Stimulated activated CD4-positive, alpha-beta T cell treated with anti-CD3 and anti-CD28 coated beads, Interleukin-1b, Interleukin-23, amount 100 ng/mL, for 24 hours (primary cell): ENCODE measurements at regions not wholly inside any gene's neighbourhood (a gene's known extent, or its start where the extent isn't known, plus 50 kb on each side); places are given as distances from the start of the nearest gene placed in this dataset.

Experiments used
- DNase-seq, 4 experiments: peaks; one replicate each; pipeline ENCODE4 v3.0.0-alpha.2; 2020; ENCODE audit warnings: low read depth in 4 of 4, low spot score in 1 of 4

DNA sequence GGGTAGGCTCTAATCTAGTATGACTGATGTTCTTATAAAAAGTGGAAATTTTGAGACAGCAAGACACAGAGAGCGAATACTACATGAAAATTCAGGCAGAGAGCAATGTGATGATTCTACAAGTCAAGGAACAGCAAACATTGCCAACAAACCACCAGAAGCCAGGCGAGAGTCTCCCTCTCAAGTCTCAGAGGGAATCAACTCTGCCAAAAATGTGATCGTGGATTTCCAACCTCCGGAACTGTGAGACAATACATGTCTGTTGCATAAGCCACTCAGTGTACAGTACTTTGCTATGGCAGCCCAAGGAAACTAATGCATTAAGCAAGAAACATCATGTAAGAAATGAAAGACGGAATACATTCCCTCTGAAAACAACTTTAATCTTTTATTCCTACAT is 52.1 kb upstream of the CCNG1 start:
- no peak for DNase-seq

DNA sequence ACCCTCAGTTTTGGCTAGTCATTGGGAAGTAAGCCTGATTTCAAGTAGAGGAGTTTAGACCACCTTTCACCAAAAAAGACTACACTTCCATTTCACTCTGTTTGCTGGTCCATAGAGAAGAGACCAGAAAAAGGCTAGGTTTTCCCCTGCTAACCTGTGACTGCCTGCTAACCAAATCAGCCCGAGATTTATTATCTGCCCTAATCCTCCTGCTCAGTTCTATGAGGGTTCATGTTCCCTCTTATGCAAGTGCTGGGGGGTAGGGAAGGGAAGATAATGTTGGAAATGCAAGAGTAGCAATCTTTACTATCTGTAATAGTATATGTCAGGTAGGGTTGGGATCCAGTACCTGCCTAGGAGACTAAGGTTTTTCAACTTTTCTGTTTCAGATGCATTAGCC is 51.6 kb upstream of the CCNG1 start:
- DNase-seq: no peak

GRCh38 chr5:163386352-163386751 is 51.0 kb upstream of the CCNG1 start:
- no peak for DNase-seq

DNA sequence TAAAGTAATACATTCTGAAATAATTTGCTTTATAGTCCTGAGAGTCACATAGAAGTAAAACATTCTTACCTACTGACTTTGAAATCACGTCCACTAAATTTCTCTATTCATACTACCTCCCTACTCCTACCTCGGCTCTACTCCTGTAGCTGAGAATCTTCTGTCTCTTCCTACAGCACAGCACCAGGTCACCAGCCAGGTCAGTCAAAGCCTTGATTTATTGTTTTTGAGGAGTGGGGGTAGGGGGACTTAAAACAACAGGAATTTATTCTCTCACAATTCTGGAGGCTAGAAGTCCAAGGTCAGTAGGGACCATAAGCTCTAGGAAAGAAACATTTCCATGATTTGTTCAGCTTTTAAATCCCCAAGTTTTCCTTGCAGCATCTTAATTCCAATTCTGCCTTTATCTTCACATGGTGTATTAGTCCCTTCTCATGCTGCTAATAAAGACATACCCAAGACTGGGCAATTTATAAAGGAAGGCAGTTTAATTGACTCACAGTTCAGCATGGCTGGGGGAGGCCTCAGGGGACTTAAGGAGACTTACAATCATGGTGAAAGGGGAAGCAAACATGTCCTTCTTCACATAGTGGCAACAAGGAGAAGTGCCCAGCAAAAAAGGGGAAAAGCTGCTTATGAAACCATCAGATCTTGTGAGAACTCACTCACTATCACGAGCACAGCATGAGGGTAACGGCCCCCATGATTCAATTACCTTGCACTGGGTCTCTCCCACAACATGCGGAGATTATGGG is 49.6 kb upstream of the CCNG1 start:
- DNase-seq: no peak
